HepG2 (cell line): ENCODE measurements at regions not wholly inside any gene's neighbourhood (a gene's known extent, or its start where the extent isn't known, plus 50 kb on each side); places are given as distances from the start of the nearest gene placed in this dataset.

Experiments used
- CTCF ChIP-seq: sonication (generic); formaldehyde crosslinking; IDR thresholded peaks from 2 replicates; pipeline ENCODE4 v1.5.0; 2020; ENCODE audit warnings: mild to moderate bottlenecking, missing genetic modification reagents, moderate library complexity
- GTF2F1 ChIP-seq: fragments of 150-350 bp; IDR thresholded peaks from 2 replicates; pipeline ENCODE4 v1.6.1; 2014; ENCODE audit warnings: low read length
- SRSF9 ChIP-seq: fragments of 200-400 bp; formaldehyde crosslinking; IDR thresholded peaks from 2 replicates; pipeline ENCODE4 v1.6.1; 2018; ENCODE audit warnings: borderline replicate concordance, mild to moderate bottlenecking, low read depth, low read length; ENCODE audit not compliant: insufficient read depth, poor library complexity, severe bottlenecking
- ZNF672 ChIP-seq: sonication (generic); formaldehyde crosslinking; IDR thresholded peaks from 2 replicates; pipeline ENCODE4 v1.8.1; 2022; ENCODE audit warnings: missing genetic modification reagents
- TF ChIP-seq, protein P1 (sequence below): sonication (generic); formaldehyde crosslinking; IDR thresholded peaks from 2 replicates; pipeline ENCODE4 v1.4.0; 2020; ENCODE audit warnings: mild to moderate bottlenecking, missing genetic modification reagents

- TF ChIP-seq ZNF672 (no peak), GTF2F1 (no peak), CTCF (CRISPR knock-in tag) (no peak), SRSF9 (no peak)
- TF ChIP-seq, protein P1, sequence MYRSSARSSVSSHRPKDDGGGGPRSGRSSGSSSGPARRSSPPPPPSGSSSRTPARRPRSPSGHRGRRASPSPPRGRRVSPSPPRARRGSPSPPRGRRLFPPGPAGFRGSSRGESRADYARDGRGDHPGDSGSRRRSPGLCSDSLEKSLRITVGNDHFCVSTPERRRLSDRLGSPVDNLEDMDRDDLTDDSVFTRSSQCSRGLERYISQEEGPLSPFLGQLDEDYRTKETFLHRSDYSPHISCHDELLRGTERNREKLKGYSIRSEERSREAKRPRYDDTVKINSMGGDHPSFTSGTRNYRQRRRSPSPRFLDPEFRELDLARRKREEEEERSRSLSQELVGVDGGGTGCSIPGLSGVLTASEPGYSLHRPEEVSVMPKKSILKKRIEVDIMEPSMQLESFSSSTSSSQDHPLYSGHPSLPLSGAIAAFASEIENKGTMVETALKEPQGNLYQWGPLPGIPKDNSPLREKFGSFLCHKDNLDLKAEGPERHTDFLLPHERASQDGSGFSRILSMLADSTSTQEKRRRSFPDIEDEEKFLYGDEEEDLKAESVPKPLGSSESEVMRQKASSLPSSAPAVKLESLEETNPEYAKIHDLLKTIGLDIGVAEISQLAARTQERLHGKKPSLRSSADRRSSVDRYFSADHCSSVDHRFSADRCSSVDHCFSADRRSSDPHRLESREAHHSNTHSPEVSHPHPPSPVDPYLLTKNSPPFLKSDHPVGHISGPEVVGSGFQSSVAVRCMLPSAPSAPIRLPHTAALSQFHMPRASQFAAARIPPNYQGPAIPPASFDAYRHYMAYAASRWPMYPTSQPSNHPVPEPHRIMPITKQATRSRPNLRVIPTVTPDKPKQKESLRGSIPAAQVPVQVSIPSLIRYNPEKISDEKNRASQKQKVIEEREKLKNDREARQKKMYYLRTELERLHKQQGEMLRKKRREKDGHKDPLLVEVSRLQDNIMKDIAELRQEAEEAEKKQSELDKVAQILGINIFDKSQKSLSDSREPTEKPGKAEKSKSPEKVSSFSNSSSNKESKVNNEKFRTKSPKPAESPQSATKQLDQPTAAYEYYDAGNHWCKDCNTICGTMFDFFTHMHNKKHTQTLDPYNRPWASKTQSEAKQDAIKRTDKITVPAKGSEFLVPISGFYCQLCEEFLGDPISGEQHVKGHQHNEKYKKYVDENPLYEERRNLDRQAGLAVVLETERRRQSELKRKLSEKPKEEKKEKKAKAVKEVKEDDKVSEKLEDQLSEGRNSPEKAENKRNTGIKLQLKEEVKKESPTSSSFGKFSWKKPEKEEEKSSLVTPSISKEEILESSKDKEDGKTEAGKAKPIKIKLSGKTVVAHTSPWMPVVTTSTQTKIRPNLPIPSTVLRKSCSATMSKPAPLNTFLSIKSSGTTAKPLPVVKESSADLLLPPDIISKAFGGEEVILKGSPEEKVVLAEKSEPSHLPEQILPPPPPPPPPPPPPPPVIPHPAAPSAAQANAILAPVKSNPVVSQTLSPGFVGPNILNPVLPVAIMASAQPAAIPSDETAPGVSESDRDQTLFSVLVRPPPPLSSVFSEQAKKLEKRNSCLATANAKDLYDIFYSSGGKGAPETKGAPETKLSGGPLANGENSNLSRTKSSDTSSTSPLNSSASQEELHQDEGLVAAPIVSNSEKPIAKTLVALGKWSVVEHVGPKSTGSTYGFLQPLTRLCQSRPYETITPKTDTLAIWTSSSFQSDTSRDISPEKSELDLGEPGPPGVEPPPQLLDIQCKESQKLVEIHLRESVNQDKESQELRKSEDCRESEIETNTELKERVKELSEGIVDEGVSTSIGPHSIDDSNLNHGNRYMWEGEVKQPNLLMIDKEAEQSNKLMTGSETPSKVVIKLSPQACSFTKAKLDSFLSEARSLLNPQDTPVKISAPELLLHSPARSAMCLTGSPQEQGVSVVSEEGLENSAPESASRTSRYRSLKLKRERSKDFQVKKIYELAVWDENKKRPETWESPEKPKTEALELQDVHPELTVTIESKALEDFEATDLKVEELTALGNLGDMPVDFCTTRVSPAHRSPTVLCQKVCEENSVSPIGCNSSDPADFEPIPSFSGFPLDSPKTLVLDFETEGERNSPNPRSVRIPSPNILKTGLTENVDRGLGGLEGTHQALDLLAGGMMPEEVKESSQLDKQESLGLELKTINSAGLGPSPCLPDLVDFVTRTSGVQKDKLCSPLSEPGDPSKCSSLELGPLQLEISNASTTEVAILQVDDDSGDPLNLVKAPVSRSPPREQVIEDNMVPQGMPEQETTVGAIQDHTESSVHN, result no peak
These were observed 59.2 kb upstream of the ZDHHC17 start for GRCh38 chr12:76704693-76705092.
